HG03520 (cell line): ENCODE measurements at regions not wholly inside any gene's neighbourhood (a gene's known extent, or its start where the extent isn't known, plus 50 kb on each side); places are given as distances from the start of the nearest gene placed in this dataset.
"Not testable (repeated sequence)": the region's sequence is repeated elsewhere in the genome, so short reads cannot be mapped to it uniquely, and the experiment has no call there.

Experiments used
- ATAC-seq: cut with Tn5 transposase; IDR thresholded peaks from one replicate; pipeline ENCODE4 v1.9.1; 2021; ENCODE audit warnings: mild to moderate bottlenecking, moderate library complexity; ENCODE audit not compliant: unreplicated experiment

GRCh38 chr17:20840987-20841865, 201.6 kb downstream of the USP22 start:
- not testable (repeated sequence) for ATAC-seq

DNA sequence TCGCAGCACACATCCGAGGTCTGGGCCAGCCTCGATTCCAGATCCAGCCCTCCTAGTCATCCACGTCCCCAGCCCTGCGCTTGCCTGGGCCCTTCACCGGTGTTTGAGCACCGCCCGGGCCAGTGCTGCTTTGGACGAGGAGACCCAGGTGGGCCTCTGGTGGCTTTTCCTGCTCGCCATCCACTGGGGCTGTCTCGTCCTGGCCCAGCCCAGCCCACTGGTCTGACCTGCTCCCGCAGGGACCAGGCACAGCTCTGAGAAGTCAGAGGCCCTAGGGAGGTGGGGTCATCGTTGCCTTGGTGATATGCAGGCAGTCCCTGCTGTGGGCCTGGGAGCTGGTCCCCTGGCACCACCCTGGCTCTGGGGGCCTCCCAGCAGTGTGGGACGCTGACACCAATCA, 200.8 kb downstream of the USP22 start:
- not testable (repeated sequence) for ATAC-seq

DNA sequence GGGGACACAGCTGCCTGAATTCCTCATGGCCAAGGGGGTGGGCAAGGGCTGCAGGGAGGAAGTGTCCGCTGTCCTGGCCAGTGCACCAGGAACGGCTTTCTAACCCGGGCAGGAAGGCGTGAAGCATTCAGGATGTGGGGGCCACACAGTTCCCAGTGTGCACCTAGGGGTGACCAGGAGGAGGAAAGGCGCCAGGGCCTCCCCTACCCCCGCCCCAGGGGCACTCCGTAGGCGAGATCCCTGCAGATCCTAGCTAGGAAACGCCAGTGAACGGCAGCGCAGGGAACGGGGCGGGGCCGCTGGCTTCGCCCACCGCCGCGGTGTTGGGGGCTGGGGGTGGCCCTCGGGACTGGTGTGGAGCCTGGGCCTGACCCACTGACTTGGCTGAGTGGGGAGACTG, 199.6 kb downstream of the USP22 start:
- ATAC-seq, result not testable (repeated sequence)

DNA sequence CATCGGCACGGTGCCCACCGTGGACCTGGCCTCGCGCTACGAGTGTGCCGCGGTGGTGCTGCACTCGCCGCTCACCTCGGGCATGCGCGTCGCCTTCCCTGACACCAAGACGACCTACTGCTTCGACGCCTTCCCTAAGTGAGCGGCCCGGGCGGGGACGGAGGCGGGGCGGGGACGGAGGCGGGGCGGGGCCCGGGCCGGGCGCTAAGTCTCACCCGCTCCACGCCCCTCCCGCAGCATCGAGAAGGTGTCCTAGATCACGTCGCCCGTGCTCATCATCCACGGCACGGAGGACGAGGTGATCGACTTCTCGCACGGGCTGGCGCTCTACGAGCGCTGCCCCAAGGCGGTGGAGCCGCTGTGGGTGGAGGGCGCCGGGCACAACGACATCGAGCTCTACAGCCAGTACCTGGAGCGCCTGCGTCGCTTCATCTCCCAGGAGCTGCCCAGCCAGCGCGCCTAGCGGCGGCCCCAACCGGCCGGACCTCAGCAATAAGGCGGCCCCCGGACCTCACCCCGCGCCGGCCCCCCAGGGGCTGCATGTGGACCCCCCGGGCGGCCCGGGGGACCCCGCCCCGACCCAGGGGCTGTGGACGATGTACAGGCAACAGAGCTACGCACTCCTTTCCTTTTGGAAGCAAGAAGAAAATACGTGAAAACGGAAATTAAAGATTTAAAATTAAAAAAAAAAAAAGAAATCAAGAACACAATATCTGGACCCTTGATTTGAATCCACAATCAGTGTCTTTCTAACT, 198.8 kb downstream of the USP22 start:
- ATAC-seq, result not testable (repeated sequence)

DNA sequence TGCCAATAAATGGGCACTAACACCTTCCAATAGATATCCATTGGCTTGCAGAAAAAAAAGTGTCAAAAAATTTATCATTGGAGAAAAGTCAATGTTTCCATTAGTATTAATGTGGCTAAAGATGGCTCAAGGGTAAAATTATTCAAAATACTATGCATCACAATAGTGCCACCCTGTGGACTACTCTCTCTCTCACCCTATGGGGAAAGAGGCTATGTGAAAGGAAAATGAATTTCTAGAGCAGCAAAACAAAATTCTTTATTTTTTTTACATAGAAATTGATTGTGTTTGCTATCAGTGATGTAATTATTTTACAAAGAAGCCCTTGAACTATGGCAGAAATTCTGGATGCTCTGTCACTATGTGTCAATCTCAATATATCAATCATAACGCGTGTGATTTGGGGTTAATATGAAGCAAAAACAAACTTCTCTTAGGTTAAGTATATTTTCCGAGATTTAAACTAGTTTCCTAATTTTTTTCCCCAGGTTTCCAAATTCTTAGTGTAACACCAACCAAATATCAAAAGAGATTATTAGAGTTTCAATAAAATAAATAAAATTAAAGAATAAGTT, 193.9 kb downstream of the USP22 start:
- ATAC-seq, result not testable (repeated sequence)

- ATAC-seq, result not testable (repeated sequence)
Observed at GRCh38 chr17:20851591-20852238, 191.1 kb downstream of the USP22 start.

GRCh38 chr17:20852239-20852989, 190.4 kb downstream of the USP22 start:
- ATAC-seq, result no peak

GRCh38 chr17:20852990-20853370, 189.8 kb downstream of the USP22 start:
- no peak for ATAC-seq

DNA sequence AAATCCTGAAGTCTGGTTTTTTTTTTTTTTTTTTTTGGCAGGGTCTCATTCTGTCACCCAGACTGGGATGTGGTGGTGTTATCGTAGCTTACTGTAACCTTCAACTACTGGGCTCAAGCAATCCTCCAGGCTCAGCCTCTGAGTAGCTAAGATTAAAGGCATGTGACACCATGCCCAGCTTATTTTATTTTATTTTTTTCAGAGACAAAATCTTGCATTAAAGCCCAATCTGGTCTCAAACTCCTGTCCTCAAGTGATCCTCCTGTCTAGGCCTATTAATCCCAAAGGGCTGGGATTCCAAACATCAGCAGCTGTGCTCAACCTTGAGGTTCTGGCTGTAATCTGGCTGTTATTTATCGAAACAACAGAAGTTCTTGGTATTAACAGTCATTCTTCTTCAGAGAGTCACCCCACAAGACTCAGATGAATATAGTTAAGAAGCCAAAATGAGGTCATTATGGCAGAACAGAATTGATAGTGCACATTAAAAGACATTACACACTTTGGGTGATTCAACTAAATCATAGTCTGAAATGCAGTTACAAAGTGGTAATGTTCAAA, 186.8 kb downstream of the USP22 start:
- ATAC-seq, result not testable (repeated sequence)

- not testable (repeated sequence) for ATAC-seq
Observed at GRCh38 chr17:20866444-20867209, 176.2 kb downstream of the USP22 start.

DNA sequence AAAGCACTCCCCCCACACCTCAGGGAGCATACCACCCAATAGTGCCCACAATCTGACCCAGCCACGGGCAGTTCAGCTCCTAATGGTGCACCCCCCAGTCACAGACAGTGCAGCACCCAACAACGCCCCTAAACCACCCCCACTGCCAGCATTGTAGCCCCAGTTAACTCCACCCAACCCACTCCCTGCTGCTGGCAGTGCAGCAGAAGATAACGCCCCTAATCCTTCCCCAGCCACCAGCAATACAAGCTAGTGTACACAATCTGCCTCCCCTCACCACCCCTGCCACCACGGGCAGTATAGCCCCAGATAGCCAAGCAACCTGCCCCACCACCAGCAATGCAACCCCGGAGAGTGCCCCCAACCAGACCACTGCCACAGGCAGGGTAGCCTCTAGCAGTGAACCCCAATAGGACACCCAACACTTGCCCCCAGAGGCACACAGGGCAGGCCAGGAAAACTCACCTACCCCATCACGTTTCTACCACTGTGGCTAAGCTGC, 175.3 kb downstream of the USP22 start:
- ATAC-seq, result not testable (repeated sequence)

DNA sequence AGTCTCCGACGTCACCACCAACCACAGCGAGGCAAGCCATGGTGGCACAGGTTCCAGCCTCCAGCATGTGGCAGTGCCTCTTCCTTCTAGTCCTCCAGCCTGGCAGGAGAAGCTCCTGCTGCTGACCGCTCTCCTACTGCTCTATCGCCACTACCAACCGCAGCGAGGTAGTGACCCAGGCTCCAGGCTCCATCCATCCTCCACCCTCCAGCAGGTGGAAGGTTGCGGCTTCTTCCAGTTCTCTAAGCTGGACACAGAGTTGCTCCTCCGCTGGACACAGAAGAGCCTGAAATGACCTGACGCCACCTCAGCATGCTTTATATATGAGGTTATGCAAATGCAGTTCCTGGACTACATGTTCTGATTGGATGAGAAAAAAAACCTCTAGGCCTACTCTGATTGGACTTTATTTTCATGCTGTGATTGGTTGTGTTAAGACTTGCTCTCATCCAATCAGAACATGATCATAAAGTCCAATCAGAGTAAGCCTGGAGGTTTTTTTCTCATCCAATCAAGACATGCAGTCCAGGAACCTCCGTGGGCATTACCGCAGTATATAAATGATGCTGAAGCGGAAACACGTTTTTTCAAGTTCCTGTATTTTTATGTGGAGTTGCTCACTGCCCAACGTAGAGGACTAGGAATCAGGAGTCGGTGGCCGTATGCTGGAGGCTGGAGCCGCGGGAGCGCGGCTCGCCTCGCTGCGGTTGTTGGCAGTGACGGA, 174.7 kb downstream of the USP22 start:
- ATAC-seq, result not testable (repeated sequence)

- not testable (repeated sequence) for ATAC-seq
Observed at GRCh38 chr17:20868662-20869007, 174.2 kb downstream of the USP22 start.

GRCh38 chr17:20873173-20873572, 169.6 kb downstream of the USP22 start:
- ATAC-seq, result not testable (repeated sequence)

GRCh38 chr17:20873688-20874328, 169.0 kb downstream of the USP22 start:
- ATAC-seq, result not testable (repeated sequence)

DNA sequence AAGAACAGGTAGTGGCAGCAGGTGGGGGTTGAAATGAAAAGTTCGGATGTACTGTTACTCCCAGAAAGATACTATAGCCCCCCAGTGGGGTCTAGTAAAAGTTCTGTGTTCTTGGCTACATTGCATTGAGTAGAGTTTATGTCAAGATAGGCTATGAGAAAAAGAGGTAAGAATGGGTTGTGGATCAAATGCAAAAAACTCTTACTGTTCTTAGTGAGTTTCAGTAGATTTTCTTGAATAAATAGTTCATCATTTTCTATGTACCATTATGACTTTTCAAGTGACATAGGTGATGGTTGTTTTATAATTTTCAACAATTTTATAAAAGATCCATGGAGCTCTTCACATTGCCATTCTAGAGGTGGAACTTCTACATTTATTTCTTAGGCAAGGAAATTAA, 165.4 kb downstream of the USP22 start:
- not testable (repeated sequence) for ATAC-seq

- ATAC-seq, result no peak
Observed at GRCh38 chr17:20890338-20890737, 152.5 kb downstream of the USP22 start.

- ATAC-seq, result not testable (repeated sequence)
Observed at GRCh38 chr17:20895426-20895825, 147.4 kb downstream of the USP22 start.
